GM18907 (cell line): ENCODE measurements at regions not wholly inside any gene's neighbourhood (a gene's known extent, or its start where the extent isn't known, plus 50 kb on each side); places are given as distances from the start of the nearest gene placed in this dataset.
"Not testable (repeated sequence)": the region's sequence is repeated elsewhere in the genome, so short reads cannot be mapped to it uniquely, and the experiment has no call there.

Experiments used
- ATAC-seq: cut with Tn5 transposase; IDR thresholded peaks from one replicate; pipeline ENCODE4 v1.9.1; 2021; ENCODE audit warnings: mild to moderate bottlenecking, moderate library complexity; ENCODE audit not compliant: unreplicated experiment

DNA sequence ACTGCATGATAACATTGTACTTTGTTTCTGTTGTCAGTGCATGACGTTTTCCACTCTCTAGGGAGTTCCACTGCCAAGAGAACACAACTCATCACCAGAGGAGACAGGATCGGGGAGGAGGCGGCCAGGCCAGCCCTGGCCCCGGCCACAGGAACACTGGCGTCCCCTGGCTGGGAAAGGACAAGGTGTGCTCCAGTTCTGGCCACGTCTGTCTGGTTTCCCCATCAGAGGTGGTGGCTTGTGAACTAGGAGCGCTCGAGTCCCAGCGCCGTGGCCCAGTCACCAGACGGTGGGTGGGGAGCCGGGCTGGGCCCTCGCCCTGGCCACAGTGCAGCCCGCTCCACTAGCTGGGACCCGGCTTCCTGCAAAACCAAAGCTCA is 211.9 kb upstream of the IRX4 start:
- ATAC-seq: no peak

DNA sequence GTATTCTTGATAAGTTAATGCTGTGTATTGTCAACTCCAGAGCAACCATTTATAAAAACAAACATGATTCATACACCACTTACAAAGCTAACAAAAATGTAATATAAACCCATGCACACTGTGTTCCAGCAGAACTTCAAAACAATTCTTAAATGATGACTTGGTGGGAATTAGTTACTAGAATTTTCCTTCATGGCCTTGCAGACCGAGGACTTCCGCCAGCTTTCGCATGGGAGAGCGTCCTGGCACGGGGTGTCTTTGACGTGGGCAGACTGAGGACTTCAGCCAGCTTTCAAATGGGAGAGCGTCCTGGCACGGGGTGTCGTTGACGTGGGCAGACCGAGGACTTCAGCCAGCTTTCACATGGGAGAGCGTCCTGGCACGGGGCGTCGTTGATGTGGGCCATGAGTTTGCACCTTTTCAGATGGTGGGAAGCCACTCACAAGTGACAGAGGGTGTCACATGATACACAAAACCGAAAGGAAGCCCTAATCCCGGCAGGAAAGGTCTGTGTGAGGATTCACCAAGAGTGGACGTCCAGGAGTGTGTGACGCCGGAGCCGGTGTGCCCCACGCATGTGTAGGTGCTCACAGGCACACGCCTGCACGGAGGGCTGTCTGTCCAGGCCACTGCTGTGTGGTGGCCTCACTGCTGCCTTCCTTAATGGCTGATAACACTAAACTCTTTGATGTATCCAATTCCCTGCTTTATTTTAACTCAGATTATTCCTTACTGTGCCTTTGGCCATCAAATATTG is 211.3 kb upstream of the IRX4 start:
- no peak for ATAC-seq

DNA sequence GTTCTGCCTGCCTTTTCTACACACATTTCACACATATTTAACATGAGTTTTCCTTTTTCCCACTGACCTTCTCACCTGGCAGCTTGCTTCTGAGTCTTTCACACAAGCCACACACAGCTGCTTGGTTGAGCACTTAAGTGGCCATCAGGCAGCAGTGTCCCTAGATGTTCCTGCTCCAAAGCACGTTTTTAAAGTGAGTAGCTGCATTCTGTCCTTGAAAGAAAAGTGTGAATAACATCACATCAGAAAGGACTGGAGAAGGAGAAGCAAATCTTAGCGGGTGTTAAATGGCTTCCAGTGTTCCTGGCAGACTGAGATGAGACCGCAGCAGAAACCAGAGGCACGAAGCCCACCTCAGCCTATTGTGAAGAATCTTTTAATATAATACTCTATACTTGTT is 209.2 kb upstream of the IRX4 start:
- no peak for ATAC-seq

DNA sequence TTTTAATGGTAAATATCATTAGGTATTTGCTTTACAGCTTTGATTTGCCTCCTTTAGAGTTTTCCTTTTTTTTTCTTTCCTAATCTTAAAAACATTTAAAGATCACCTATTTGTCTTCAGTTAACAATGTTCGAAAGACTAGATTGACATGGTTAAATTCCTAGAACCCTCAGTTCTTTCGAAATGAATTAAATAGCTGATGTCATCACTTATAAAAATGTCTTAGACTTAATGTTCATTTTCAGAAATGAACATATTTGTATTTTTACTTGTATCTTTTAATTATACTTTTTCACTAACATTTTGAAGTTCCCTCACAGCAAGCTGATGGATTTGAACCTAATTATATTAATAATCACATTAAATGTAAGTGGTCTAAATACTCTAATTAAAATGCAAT is 205.3 kb upstream of the IRX4 start:
- no peak for ATAC-seq

DNA sequence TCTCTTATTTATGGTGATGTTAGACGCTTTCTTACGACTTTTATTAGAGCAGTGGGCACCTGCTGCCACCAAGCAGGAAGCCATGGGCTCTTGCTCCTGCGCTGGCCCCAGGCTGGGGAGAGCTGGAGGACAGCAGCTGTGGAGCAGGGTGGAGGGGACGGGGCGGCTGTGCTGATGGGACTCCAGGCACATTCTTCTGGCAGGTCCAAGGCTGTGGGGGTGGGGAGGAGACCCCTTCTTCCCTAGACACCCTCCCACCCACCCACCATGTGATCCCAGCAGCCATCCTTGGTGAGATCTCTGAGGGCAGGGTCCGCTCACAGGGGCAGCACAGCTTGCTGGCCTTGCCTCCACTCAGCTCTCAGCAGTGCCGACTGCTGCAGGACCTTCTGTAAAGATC is 192.6 kb upstream of the IRX4 start:
- no peak for ATAC-seq

DNA sequence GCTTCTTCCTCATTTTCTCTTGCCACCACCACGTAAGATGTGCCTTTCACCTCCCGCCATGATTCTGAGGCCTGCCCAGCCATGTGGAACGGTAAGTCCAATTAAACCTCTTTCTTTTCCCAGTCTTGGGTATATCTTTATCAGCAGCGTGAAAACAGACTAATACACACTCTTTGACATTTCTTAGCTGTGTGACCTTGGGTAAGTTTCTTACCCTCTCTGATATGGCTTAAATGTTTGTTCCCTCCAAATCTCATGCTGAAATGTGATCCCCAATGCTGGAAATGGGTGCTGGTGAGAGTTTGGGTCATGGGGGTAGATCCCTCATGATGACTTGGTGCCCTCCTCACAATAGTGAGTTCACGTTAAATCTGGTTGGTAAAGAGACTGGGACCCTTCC is 188.8 kb upstream of the IRX4 start:
- ATAC-seq: no peak

DNA sequence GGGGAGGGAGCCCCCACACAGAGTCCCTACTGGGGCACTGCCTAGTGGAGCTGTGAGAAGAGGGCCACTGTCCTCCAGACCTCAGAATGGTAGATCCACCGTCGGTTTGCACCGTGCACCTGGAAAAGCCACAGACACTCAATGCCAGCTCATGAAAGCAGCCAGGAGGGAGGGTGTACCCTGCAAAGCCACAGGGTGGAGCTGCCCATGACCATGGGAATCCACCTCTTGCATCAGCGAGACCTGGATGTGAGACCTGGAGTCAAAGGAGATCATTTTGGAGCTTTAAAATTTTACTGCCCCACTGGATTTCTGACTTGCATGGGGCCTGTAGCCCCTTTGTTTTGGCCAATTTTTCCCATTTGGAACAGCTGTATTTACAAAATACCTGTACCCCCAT is 188.1 kb upstream of the IRX4 start:
- not testable (repeated sequence) for ATAC-seq

DNA sequence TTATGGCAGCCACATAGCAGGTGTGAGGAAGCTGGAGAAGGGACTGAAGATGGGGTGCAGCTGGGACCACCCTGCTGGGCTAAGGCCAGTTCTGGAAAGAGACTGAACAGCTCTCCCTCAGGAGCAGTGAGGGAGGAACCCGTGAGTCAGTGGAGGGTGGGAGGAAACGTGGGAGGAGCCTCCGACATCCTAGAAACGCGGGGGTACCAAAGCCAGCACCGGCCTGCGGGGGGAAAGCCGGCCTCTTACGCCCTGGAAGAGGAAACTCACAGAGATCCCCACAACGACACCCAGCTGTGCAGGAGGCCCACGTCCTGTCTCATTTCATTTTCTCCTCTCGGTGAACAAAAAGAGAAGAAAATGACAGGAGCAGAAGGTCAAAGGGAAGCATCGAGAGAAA is 185.8 kb upstream of the IRX4 start:
- ATAC-seq: no peak

DNA sequence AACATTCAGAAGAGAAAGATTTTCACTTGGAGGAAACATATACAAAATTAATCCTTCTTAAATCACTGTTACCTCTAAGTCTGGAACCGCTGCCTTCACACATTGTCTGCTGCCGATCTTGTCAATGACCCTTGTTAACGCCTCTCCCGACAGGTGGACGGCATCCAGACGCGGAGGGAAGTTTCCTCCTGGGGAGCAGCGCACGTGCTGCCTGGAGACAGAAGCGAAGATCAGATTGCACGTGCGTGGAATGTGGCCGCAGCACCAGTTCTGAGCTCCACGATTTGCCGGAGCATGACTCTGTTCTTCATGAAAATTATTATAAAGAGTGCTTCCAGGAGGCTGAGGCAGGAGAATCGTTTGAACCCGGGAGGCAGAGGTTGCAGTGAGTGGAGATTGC is 183.6 kb upstream of the IRX4 start:
- ATAC-seq: no peak

DNA sequence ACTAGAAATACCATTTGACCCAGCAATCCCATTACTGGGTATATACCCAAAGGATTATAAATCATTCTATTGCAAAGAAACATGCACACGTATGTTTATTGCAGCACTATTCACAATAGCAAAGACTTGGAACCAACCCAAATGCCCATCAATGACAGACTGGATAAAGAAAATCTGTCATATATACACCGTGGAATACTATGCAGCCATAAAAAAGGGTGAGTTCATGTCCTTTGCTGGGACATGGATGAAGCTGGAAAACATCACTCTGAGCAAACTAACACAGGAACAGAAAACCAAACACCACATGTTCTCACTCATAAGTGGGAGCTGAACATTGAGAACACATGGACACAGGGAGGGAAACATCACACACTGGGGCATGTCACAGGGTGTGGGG is 180.7 kb upstream of the IRX4 start:
- not testable (repeated sequence) for ATAC-seq

DNA sequence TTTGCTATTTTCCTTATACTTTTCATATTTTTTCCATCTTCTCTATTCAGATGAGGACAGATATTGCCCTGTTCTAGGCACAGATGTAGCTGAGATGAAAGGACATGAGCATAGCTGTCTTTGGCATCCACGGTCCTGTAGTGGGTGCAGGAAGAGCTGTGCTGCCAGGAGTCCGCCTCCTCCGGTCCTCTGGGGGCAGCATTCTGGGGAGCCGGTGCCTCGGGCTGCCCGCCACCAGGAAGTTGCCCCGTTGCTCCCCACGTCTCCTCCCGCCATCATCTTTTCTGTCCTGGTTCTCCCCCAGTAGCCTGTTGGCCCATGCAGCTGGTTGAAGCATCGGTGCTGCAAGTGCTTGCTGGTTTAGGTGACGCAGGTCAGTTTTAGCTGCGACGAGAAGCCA is 170.0 kb upstream of the IRX4 start:
- no peak for ATAC-seq

DNA sequence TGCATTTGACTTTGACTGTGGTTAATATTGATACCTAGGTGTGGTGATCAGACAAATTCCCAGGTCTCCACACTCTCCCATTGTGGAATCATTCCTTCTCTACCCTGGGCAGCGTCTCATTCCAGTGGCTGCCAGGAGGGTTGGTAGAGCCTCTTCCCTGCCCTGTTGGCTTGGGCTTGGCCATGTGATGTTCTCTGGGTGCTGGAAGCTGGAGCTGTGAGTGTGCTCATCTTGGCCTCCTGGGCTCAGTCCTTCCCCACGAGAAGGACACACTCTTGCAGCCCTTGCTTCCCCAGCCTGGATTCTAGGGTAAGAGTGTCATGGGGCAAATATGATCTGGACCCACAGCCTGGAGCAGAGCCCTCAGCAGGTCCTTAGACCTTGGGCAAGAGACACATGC is 167.2 kb upstream of the IRX4 start:
- no peak for ATAC-seq

DNA sequence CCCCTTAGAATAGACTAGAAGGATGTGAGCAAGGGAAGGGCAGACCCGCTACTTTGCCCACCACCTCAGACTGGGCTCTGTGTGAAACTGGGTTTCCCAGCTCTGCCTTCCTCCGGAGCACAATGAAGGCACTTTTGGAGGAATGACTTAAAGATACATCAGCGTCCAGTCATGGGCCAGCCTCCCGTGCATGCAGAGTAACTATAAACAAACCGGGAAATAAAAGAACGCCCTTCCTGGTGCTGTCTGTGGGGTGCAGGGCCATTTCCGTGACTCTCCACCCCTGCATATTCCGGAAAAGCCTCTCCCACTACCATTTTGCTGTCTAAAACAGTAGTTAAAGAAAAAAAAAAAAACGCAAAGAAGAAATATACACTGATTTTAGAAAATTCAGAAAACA is 165.9 kb upstream of the IRX4 start:
- no peak for ATAC-seq

DNA sequence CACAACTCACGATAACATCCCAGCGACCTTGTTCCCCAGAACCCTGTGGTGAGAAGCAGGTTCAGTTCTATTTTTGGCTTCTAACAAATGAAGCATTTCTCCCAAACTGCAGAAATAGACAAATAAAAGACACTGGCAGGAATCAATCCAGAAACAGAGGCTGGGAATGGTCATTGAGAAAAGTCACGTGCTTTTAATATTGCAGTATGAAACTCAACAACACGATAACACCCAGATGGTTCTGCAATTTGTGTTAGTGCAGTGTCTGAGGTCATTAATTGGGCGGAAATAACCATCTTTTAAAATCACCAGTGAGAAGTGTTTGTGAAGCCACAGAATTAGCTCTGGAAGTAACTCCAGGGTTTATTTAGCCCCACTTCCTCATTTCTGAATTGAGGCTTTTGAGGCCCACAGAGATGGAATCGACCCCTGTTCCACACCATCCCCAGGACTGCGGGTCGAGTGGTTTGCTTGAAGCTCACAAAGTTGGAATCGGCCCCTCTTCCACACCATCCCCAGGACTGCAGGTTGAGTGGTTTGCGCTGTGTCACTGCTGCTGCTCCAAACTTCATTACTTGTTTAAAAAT is 164.7 kb upstream of the IRX4 start:
- no peak for ATAC-seq

DNA sequence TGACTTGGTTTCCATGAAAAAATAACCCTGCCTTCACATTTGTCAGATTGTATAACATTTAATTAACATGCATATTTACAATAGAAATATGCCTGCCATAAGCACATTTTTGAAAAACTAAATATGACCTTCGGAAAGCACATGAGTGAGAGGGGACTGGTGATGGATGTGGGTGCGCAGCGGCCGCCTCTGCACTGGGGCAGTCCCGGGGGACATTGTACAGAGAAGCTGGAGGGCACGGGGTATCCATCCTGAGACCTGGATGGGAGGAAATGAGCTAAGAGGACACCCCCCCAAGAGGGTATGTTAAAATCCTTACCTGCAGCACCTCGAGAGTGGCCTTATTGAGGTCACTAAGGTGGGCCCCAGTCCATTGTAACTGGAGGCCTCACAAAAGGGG is 161.3 kb upstream of the IRX4 start:
- no peak for ATAC-seq

DNA sequence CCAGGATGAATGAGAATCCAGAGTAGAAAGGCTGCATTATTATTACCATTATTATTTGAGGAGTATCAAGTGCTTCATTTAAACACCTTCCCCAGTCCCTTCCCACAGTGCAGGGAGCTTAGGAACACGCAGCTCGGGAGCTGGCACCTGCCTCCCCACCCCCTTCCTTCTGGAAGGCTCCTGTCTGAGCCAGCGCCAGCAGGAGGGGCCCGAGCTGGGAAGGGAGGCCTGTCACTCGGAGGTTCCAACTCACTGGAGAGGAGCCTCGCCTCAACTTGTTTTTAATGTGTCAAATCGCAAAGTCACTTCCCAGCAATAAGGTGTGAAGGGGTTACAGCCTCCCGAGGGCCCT is 156.4 kb upstream of the IRX4 start:
- no peak for ATAC-seq

DNA sequence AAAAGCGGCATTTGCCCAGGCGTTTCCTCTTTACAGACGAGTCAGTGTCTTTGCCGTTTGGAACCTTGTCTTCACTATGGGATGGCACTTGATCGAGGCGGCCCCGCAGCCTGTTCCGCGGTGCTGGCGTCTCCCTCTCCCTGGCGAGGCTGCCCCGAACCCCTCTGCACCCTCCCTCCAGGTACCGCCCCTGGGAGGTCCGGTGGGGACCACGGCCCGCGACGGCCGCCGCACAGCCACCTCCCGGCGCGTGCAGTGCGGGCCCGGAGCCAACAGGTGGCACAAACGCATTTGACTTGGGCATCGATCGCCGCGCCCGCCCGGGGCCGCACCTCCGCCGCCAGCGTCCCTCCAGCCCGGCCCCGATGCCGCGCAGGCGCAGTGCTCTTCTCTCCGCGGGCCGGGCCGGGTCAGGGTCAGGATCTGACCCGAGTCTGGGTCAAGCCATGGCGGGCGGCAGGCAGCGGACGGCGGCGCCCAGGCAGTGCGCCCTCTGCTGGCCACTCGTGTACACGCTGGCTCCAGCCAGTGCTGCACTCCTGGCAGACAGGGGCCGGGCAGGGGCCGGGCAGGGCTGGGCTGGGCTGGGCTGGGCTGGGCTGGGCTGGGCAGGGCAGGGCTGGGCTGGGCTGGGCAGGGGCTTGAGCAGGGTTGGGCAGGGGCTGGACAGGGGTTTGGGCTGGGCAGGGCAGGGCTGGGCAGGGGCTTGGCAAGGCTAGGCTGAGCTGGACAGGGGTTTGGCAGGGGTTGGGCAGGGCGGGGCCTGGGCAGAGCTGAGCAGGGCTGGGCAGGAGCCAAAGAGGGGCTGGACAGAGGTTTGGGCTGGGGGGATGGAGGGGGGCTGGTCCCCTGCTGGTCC is 155.8 kb upstream of the IRX4 start:
- ATAC-seq: peak; percentile 97

DNA sequence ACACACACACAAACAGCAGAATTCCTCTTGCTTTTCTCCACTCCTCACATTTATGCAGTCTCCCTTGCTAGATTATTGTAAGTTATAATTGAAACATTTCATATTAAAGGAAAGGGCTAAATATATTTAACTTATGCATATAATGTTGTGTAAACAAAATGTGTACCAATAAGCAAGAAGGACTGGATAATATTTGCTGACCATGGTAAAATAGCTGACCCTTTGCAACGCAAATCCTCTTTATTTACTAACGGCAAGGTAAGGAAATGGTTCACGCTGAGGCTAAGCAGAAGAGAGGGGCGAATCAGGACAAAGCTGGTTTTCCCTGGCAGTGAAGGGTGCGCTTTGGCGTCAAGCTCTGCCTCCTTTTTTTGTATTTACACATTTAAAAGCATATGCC is 154.2 kb upstream of the IRX4 start:
- ATAC-seq: no peak

DNA sequence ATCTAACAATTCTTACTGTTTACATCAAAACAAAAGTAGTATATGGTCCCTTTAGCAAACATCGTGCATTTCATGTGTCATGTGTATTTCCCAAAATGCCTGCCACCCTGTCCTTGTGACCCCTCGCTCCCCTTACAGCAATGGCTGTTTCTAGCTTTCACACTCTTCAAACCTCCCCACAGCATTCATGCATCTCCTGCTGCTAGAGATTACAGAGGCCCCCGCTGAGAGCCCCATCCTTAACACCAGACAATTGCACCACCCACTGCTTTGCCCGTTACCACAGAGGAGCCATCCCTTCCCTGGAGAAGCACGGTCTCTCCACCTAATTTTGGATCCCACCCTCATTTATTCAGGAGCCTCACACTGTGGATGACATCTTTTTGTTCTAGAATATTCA is 149.7 kb upstream of the IRX4 start:
- ATAC-seq: no peak

DNA sequence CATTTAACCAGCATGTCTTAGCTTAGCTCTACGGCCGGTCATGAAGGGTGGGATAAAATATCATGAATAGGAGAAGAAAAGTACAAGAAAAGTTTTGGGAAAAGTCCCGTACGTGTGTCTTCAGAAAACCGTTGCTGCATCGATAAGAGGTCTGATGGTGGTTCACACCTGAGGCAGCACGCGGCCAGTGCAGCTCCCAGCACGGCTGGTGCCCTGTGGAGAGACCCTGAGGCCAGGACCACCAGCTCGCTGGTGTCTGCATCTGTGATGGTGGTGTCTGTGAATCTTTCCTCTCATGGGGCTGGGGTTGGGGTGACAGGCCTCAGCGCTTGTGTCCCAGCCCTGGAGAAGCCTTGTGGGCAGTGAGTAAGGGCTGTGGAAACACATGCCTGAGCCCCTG is 148.9 kb upstream of the IRX4 start:
- ATAC-seq: no peak

DNA sequence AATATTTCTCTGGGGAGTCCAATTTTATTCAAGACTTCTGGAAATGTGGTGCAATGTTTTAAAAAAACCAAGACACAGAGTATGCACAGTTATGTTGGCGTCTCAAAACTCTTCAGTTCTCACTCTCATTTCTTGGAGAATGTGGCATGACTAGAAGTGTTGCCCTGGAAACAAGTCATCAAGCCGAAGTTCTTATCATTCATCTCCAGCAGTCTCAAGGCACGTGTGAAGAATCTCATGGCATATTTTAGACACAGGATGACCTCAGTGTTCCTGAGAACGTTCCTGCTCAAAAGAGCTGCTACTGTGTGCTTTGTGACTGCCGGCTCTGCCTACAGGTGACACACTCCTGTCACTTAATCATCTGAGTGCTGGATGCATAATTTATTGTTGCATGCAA is 147.4 kb upstream of the IRX4 start:
- no peak for ATAC-seq

DNA sequence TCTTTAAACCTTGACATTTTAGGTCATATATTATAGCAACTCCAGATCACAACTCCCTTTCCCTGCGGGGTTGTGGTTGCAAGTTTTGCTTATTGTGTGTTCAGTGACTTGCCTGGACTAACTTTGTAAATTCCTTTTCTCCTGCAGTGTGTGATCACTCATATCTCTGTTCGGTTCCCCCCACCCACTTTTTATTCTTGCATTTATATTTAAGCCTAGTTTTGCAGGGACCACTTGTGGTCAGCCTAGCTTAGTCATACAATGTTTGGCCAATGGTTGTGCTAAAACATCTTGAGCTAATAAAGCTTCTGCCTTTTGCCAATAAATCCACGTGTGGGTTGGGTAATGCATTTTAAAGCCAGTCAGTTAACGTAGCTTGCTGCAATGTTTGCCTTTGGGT is 146.5 kb upstream of the IRX4 start:
- no peak for ATAC-seq
